Gastroesophageal sphincter (tissue), 3 donors: ENCODE measurements at regions not wholly inside any gene's neighbourhood (a gene's known extent, or its start where the extent isn't known, plus 50 kb on each side); places are given as distances from the start of the nearest gene placed in this dataset.

Source experiments
- POLR2A ChIP-seq, 2 donors: fragments of 450-650 bp; IDR thresholded peaks; one replicate each; pipeline ENCODE4 v1.6.1; 2017; ENCODE audit warnings: antibody characterized with exemption in 2 of 2, mild to moderate bottlenecking in 2 of 2, moderate library complexity in 1 of 2
- TF ChIP-seq, protein P1 (sequence below), 4 experiments: fragments of 200-600 bp in 2 of 4; fragments of 450-650 bp in 2 of 4; sonication (generic) in 1 of 4; IDR thresholded peaks; one replicate each; pipeline ENCODE4 v1.5.1; 2017 to 2019; ENCODE audit warnings: antibody characterized with exemption in 4 of 4, mild to moderate bottlenecking in 2 of 4, moderate library complexity in 2 of 4

DNA sequence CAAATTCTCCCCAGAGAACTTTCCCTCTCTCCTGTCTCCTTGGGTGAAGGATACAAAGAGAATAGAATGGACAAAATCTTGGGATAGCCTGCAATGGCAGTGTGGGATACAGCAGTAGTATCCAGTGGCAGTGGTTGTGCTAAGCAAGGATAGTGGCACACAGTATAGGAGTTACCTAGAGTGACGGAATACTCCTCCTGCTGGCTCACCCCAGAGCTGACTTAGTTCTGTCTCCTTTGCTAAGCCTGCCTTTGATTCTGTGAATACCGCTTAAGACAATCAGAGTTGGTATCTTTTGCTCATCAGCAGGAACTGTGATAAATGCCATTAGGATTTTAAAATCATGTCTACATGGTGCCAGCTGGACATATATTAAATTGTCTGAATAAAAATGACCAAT is 404.3 kb downstream of the JRKL start:
- no peak for TF ChIP-seq POLR2A (IDR thresholded peaks at IDR 0.05)
- TF ChIP-seq, protein P1, sequence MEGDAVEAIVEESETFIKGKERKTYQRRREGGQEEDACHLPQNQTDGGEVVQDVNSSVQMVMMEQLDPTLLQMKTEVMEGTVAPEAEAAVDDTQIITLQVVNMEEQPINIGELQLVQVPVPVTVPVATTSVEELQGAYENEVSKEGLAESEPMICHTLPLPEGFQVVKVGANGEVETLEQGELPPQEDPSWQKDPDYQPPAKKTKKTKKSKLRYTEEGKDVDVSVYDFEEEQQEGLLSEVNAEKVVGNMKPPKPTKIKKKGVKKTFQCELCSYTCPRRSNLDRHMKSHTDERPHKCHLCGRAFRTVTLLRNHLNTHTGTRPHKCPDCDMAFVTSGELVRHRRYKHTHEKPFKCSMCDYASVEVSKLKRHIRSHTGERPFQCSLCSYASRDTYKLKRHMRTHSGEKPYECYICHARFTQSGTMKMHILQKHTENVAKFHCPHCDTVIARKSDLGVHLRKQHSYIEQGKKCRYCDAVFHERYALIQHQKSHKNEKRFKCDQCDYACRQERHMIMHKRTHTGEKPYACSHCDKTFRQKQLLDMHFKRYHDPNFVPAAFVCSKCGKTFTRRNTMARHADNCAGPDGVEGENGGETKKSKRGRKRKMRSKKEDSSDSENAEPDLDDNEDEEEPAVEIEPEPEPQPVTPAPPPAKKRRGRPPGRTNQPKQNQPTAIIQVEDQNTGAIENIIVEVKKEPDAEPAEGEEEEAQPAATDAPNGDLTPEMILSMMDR (IDR thresholded peaks at IDR 0.05): no peak
